ENCODE measurements at regions not wholly inside any gene's neighbourhood (a gene's known extent, or its start where the extent isn't known, plus 50 kb on each side); places are given as distances from the start of the nearest gene placed in this dataset.

- DNase-seq (ENCODE audit: low read depth in 1 of 2, low spot score in 1 of 2) (no peak), ATAC-seq (no peak), FAIRE-seq (no peak)
- no peak overlapping the region for H3K27ac ChIP-seq
- ChIA-PET POLR2A (no interaction called here), CTCF (interaction anchor here (0.6 kb wide), 1 partner anchor 8 kb away, joined by 3 read pairs; no protein-coding TSS in a partner anchor)
- 22% methylated on average over 4 of the region's 4 CpGs for WGBS (ENCODE audit: missing lambda C conversion rate)
- no peak overlapping the region for H3K4me2 ChIP-seq
- 0 out of 3 replicates have a peak, but pooled peaks cover 2% of the 10 kb centered on the region for H3K9me3 ChIP-seq
- H3K4me1 ChIP-seq = no peaks in the 10 kb centered on the region
- no peak overlapping the region for H3K4me3 ChIP-seq
- TF ChIP-seq MAZ (IDR thresholded peaks at IDR 0.05; ENCODE audit: borderline replicate concordance, low read depth, low read length) = no peak
- no peak for TF ChIP-seq E2F6 (IDR thresholded peaks at IDR 0.05; ENCODE audit: borderline replicate concordance, low read depth)
- TF ChIP-seq ZFP36 (IDR thresholded peaks at IDR 0.05; ENCODE audit: borderline replicate concordance, partially characterized antibody) = no peak
- TF ChIP-seq SREBF2 (IDR thresholded peaks at IDR 0.05) = no peak
- no peak for TF ChIP-seq HOXA7 (CRISPR knock-in tag; IDR thresholded peaks at IDR 0.05)
- no peak for TF ChIP-seq CBX8 (IDR thresholded peaks at IDR 0.05)
- no peak for TF ChIP-seq POLR2AphosphoS2 (conservative IDR thresholded peaks at IDR 0.05; ENCODE audit: low read length)
- TF ChIP-seq BCL3 (IDR thresholded peaks at IDR 0.05) = no peak
- TF ChIP-seq HES2 (IDR thresholded peaks at IDR 0.05) = no peak
- no peak for TF ChIP-seq RFX5 (IDR thresholded peaks at IDR 0.05)
- no peak for TF ChIP-seq JUNB (IDR thresholded peaks at IDR 0.05)
Observed at GRCh38 chr7:41612386-41612785, 90.5 kb downstream of the INHBA start.

- TF ChIP-seq JUNB (IDR thresholded peaks at IDR 0.05) (no peak), MAFK (IDR thresholded peaks at IDR 0.05; ENCODE audit: partially characterized antibody) (peak; percentile 51)
- CTCF ChIA-PET = no interaction called here
- no peaks in the 10 kb centered on the region for H3K4me1 ChIP-seq
- H3K9me3 ChIP-seq = no peaks in the 10 kb centered on the region
- ATAC-seq = no peak
- FAIRE-seq = no peak
- H3K4me3 ChIP-seq = no peak overlapping the region
- no peak overlapping the region for H3K27ac ChIP-seq
- WGBS (ENCODE audit: missing lambda C conversion rate) = 10% methylated on average over 2 of the region's 2 CpGs
- DNase-seq (ENCODE audit: low read depth in 1 of 2, low spot score in 1 of 2) = no peak
- POLR2A ChIA-PET = no interaction called here
- no peak overlapping the region for H3K4me2 ChIP-seq
Observed at GRCh38 chr7:41608447-41608846, 94.4 kb downstream of the INHBA start.

- no peak for ATAC-seq
- ChIA-PET POLR2A (no interaction called here), CTCF (interaction anchor here (0.9 kb wide), 1 partner anchor 93 kb away, joined by 4 read pairs; no protein-coding TSS in a partner anchor)
- no peaks in the 10 kb centered on the region for H3K4me1 ChIP-seq
- no peak for FAIRE-seq
- TF ChIP-seq FOSB (CRISPR knock-in tag; IDR thresholded peaks at IDR 0.05) (no peak), SREBF2 (IDR thresholded peaks at IDR 0.05) (no peak), EHMT2 (IDR thresholded peaks at IDR 0.05; ENCODE audit: low read depth) (no peak), MAFK (IDR thresholded peaks at IDR 0.05; ENCODE audit: partially characterized antibody) (no peak), HEYL (CRISPR knock-in tag; IDR thresholded peaks at IDR 0.05) (no peak)
- WGBS (ENCODE audit: missing lambda C conversion rate) = 5% methylated on average over 1 of the region's 1 CpG
- DNase-seq (ENCODE audit: low read depth in 1 of 2, low spot score in 1 of 2) = no peak
- no peak overlapping the region for H3K27ac ChIP-seq
- H3K9me3 ChIP-seq = no peaks in the 10 kb centered on the region
- H3K4me2 ChIP-seq = no peak overlapping the region
- H3K4me3 ChIP-seq = no peak overlapping the region
Observed at GRCh38 chr7:41603985-41604384, 98.9 kb downstream of the INHBA start.

GRCh38 chr7:41599760-41600159 lies 103.1 kb downstream of the INHBA start:
- ChIA-PET CTCF (interaction anchor here (0.5 kb wide), 1 partner anchor 19 kb away, joined by 3 read pairs; no protein-coding TSS in a partner anchor), POLR2A (no interaction called here)
- Histone ChIP-seq H3K4me3 (no peak overlapping the region), H3K4me1 (no peaks in the 10 kb centered on the region), H3K4me2 (no peak overlapping the region), H3K9me3 (no peaks in the 10 kb centered on the region), H3K27ac (no peak overlapping the region)
- no peak for ATAC-seq
- WGBS (ENCODE audit: missing lambda C conversion rate) = 36% methylated on average over 4 of the region's 4 CpGs
- FAIRE-seq = no peak
- peak in 1 of 2 experiments; percentile 4 for DNase-seq (ENCODE audit: low read depth in 1 of 2, low spot score in 1 of 2)
- TF ChIP-seq RARB (CRISPR knock-in tag; IDR thresholded peaks at IDR 0.05) (no peak), HEYL (CRISPR knock-in tag; IDR thresholded peaks at IDR 0.05) (no peak), CEBPB (IDR thresholded peaks at IDR 0.05) (no peak), HMGXB4 (CRISPR knock-in tag; IDR thresholded peaks at IDR 0.05; ENCODE audit: borderline replicate concordance) (no peak), PHF8 (IDR thresholded peaks at IDR 0.05; ENCODE audit: borderline replicate concordance, low read depth) (no peak), HOXB13 (CRISPR knock-in tag; IDR thresholded peaks at IDR 0.05; ENCODE audit: low read depth) (no peak), TFCP2L1 (CRISPR knock-in tag; IDR thresholded peaks at IDR 0.05) (no peak), HES2 (IDR thresholded peaks at IDR 0.05) (no peak), E2F6 (IDR thresholded peaks at IDR 0.05; ENCODE audit: borderline replicate concordance, low read depth) (no peak), HOXA7 (CRISPR knock-in tag; IDR thresholded peaks at IDR 0.05) (no peak), ZC3H11A (IDR thresholded peaks at IDR 0.05) (no peak), KDM5A (IDR thresholded peaks at IDR 0.05) (no peak), HOXB5 (CRISPR knock-in tag; IDR thresholded peaks at IDR 0.05) (no peak), CBX2 (IDR thresholded peaks at IDR 0.05; ENCODE audit: borderline replicate concordance, low read depth) (no peak), PBX3 (IDR thresholded peaks at IDR 0.05) (no peak)

Measured in A549 (cell line).